Breast epithelium (tissue), 3 donors: ENCODE measurements at regions not wholly inside any gene's neighbourhood (a gene's known extent, or its start where the extent isn't known, plus 50 kb on each side); places are given as distances from the start of the nearest gene placed in this dataset.

ENCODE experiments used
- POLR2A ChIP-seq: fragments of 450-650 bp; IDR thresholded peaks from one replicate; pipeline ENCODE4 v1.6.1; 2016; ENCODE audit warnings: antibody characterized with exemption, mild to moderate bottlenecking, moderate library complexity
- TF ChIP-seq, protein P1 (sequence below), 3 donors: fragments of 450-650 bp; IDR thresholded peaks; one replicate each; pipeline ENCODE4 v1.5.1; 2016 to 2017; ENCODE audit warnings: antibody characterized with exemption in 3 of 3, mild to moderate bottlenecking in 3 of 3, moderate library complexity in 3 of 3

DNA sequence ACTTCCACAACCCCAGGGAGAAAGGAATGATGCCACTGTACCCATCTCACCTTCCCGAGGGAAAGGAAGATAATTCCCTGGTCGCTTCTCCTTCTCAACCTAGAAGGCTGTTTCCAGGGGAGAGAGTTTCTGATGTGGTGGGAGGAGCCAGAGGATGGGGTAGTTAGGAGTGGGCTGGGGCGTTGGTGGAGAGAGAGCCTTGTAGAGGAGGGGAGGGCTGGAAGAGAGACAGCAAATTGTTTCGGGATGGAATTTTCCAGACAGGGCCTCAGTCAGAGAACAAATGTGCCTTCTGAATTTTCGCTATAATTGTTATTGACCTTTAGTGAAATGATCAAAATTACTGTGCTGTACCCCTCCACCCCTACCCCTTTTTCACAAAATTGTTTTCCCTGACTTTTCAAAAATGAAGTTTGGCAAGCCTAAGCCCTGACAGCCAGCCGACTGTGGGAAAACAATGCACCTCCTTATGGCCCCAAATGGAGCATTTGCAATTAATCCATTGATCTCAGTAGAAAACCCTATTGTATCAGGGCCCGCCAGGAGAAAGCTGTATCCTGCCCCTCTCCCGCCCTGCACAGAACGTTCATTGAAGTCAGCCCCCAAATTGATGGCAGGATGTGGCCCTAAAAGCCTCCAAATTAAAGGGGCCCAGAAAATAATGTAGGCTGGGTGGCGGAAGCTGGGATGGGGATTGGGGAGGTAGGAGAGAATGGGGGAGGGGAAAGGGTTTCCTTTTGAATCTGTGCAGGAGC lies 69.1 kb upstream of the JUN start:
- TF ChIP-seq, protein P1, sequence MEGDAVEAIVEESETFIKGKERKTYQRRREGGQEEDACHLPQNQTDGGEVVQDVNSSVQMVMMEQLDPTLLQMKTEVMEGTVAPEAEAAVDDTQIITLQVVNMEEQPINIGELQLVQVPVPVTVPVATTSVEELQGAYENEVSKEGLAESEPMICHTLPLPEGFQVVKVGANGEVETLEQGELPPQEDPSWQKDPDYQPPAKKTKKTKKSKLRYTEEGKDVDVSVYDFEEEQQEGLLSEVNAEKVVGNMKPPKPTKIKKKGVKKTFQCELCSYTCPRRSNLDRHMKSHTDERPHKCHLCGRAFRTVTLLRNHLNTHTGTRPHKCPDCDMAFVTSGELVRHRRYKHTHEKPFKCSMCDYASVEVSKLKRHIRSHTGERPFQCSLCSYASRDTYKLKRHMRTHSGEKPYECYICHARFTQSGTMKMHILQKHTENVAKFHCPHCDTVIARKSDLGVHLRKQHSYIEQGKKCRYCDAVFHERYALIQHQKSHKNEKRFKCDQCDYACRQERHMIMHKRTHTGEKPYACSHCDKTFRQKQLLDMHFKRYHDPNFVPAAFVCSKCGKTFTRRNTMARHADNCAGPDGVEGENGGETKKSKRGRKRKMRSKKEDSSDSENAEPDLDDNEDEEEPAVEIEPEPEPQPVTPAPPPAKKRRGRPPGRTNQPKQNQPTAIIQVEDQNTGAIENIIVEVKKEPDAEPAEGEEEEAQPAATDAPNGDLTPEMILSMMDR (IDR thresholded peaks at IDR 0.05), result no peak
- no peak for TF ChIP-seq POLR2A
